HEK293T (cell line): ENCODE measurements at regions not wholly inside any gene's neighbourhood (a gene's known extent, or its start where the extent isn't known, plus 50 kb on each side); places are given as distances from the start of the nearest gene placed in this dataset.

ENCODE experiments used
- BHLHE40 ChIP-seq: fragments of 450-650 bp; IDR thresholded peaks from 2 replicates; pipeline ENCODE4 v1.6.1; 2016; ENCODE audit warnings: mild to moderate bottlenecking, moderate library complexity, borderline replicate concordance
- CTBP1 ChIP-seq: fragments of 450-650 bp; IDR thresholded peaks from 2 replicates; pipeline ENCODE4 v1.6.1; 2016; ENCODE audit warnings: borderline replicate concordance
- ELF4 ChIP-seq: fragments of 450-650 bp; IDR thresholded peaks from 2 replicates; pipeline ENCODE4 v1.6.1; 2017; ENCODE audit warnings: antibody characterized with exemption
- FOXM1 ChIP-seq: fragments of 450-650 bp; IDR thresholded peaks from 2 replicates; pipeline ENCODE4 v1.6.1; 2017; ENCODE audit warnings: mild to moderate bottlenecking, borderline replicate concordance
- HDGF ChIP-seq: fragments of 450-650 bp; IDR thresholded peaks from 2 replicates; pipeline ENCODE4 v1.6.1; 2017; ENCODE audit warnings: antibody characterized with exemption, borderline replicate concordance
- PKNOX1 ChIP-seq: fragments of 450-650 bp; IDR thresholded peaks from 2 replicates; pipeline ENCODE4 v1.6.1; 2016
- SP1 ChIP-seq: fragments of 450-650 bp; IDR thresholded peaks from 2 replicates; pipeline ENCODE4 v1.6.1; 2017
- SUZ12 ChIP-seq: fragments of 450-650 bp; IDR thresholded peaks from 2 replicates; pipeline ENCODE4 v1.6.1; 2016; ENCODE audit warnings: mild to moderate bottlenecking
- TARDBP ChIP-seq: fragments of 450-650 bp; IDR thresholded peaks from 2 replicates; pipeline ENCODE4 v1.6.1; 2016
- ZNF384 ChIP-seq: fragments of 450-650 bp; IDR thresholded peaks from 2 replicates; pipeline ENCODE4 v1.6.1; 2016

GRCh38 chr14:87251011-87251410 lies 742.0 kb downstream of the GALC start:
- TF ChIP-seq PKNOX1 (no peak), ZNF384 (no peak), BHLHE40 (no peak), SUZ12 (no peak), FOXM1 (no peak), TARDBP (no peak), SP1 (no peak), HDGF (no peak), ELF4 (no peak), CTBP1 (no peak)
